ENCODE measurements at regions not wholly inside any gene's neighbourhood (a gene's known extent, or its start where the extent isn't known, plus 50 kb on each side); places are given as distances from the start of the nearest gene placed in this dataset.

- TF ChIP-seq CTCF (IDR thresholded peaks at IDR 0.05; ENCODE audit: low read depth, low read length), result no peak
- TF ChIP-seq POLR2A (IDR thresholded peaks at IDR 0.05; ENCODE audit: extremely low read depth, insufficient read length), result no peak
- no peak for TF ChIP-seq MAX (IDR thresholded peaks at IDR 0.05; ENCODE audit: low read depth, low read length)
- no peak for TF ChIP-seq MYC (IDR thresholded peaks at IDR 0.05; ENCODE audit: low read depth, low read length)
These were observed 63.3 kb upstream of the STT3B start for GRCh38 chr3:31469385-31469784.
